Stimulated activated naive CD4-positive, alpha-beta T cell treated with Interleukin-2 at 50 U/mL for 16 hours (primary cell): ENCODE measurements at regions not wholly inside any gene's neighbourhood (a gene's known extent, or its start where the extent isn't known, plus 50 kb on each side); places are given as distances from the start of the nearest gene placed in this dataset.

Experiments used
- DNase-seq: peaks from one replicate; lab custom pipeline; 2025; lab: John Stamatoyannopoulos, UW

GRCh38 chr3:104564045-104564643, 802.6 kb upstream of the ALCAM start:
- DNase-seq, result peak; percentile 36

DNA sequence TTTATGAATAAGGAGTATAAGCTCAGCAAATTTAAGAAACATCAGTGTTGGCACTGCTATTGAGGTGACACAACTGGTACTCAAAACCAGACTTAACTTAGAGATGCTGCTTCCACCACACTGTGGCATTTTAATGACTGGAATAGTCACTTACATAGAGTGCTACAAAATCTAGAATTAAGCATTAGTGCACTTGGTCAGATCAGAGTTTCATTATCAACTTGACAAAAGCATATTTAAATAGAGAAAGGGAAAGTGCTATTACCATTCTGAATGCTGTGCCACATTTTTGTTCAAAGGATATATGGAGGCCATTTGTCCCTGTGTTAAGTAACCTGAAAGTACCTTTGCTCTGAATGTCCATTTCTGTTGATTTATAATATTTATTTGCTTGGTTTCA, 800.7 kb upstream of the ALCAM start:
- DNase-seq, result no peak

DNA sequence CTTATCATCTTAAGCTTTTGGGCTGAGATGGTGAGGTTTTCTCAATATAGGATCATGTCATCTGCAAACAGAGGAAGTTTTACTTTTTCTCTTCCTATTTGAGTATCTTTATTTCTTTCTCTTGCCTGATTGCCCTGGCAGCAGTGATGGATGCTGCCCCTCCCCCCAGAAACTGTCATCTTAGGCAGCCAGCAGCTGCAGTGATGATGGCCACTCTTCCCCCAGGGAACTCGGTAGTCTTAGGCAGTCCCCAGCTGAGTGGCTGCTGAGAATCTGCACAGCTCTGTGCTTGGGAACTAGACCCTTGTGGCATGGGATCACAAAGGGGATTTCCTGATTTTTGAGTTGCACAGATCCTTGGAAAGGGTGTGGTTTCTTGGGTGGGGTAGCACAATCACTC, 791.1 kb upstream of the ALCAM start:
- DNase-seq, result no peak

GRCh38 chr3:104578558-104578957, 788.2 kb upstream of the ALCAM start:
- DNase-seq, result no peak

GRCh38 chr3:104582092-104582491, 784.6 kb upstream of the ALCAM start:
- no peak for DNase-seq

DNA sequence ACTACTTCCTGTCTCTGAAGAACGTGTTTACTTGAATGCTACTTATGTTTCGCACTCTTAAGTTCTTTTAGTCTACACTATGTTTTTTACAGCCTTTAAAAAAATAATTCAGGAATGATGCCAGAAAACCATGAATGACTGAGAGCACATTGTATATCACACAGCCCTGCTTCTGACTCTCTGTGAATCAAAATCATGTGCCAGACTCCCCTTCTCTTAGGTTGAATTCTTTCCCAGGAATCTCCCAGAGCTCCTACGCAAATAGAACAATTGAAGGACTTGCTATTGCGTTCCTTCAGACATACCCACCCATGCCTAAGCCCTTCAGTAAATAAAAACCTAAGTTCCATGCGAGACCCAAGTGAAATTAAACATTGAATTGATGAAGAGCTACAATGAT, 782.0 kb upstream of the ALCAM start:
- no peak for DNase-seq

DNA sequence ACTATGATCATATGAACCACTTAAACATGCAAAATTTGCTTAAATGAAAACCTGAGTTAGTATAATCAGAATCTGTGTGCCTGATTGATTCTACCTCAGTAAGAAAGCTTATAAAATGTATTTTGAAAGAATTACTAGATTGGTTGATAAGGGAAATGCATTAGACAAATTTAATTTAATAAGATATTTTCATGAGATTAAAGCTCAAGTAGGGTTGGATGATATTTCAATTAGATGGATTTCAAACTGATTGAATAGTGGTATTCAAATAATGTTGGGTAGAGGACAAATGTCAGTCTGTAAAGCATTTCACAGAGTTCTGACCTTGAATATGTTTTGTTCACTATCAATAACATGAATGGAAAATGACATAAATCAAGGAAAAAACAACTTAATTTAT, 780.4 kb upstream of the ALCAM start:
- DNase-seq, result no peak

DNA sequence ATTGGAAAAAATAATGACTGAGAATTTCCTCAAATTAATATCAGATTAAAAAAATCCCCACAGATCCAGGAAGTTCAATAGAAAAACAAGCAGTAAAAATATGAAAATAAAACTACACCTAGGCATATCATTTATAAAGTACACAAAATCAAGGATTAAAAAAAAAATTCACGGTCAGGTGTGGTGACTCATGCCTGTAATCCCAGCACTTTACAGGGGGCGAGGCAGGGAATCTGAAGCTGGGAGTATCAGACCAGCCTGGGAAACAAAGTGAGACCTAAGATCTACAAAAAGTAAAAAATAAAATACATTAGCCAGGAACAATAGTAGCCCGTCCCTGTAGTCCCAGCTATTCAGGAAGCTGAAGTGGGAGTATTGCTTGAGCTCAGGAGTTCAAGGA, 778.3 kb upstream of the ALCAM start:
- no peak for DNase-seq

DNA sequence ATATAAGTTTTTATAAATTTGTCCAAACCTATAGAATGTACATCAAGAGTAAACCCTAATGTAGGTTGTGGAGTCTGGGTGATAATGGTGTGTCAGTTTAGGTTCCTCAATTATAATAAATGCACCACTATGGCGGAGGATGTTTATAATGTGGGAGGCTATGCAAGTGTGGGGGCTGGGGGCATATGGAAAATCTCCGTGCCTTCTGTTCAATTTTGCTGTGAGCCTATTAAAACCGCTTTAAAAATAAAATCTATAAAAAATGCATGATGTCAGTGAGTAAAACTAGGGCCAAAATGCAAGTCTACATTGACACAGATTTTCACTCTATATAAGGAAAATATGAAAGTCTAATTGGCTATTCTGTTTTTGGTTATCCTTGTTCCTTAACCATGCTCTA, 774.9 kb upstream of the ALCAM start:
- DNase-seq, result no peak

GRCh38 chr3:104594491-104594890, 772.2 kb upstream of the ALCAM start:
- DNase-seq, result no peak

GRCh38 chr3:104596054-104596453, 770.7 kb upstream of the ALCAM start:
- DNase-seq, result no peak

GRCh38 chr3:104596551-104596950, 770.2 kb upstream of the ALCAM start:
- no peak for DNase-seq

DNA sequence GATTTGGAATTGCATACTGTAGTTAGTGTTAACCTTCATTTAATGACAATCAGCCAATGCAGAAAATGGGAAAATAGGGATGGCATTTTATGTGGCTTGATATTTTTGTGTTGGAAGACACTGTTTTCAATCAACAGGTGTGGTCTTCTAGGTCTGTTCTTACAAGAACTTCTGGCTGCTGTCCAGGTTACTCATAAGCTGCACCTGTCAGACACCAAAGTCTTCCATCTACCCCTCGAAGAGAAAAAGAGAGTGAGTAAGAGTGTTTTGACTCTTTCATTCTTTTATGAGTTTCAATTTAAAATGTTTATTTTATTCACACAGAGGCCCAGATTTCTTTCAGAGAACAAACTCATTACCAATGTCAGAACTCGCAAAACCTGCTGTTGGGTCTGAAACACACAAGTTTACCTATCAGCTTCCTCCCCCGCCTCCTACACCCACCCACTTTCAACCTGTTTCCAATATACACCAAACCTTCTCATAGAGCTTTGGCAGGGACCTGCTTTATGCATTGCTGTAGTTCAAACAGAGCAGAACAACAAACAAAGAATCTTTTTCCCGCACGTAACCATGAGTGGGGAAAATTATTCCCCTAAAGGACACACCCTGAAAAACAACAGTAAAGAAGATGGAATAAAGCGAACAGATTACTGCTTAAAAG, 767.7 kb upstream of the ALCAM start:
- DNase-seq, result no peak

GRCh38 chr3:104604326-104605010, 762.2 kb upstream of the ALCAM start:
- DNase-seq, result no peak

GRCh38 chr3:104606812-104607211, 759.9 kb upstream of the ALCAM start:
- no peak for DNase-seq

DNA sequence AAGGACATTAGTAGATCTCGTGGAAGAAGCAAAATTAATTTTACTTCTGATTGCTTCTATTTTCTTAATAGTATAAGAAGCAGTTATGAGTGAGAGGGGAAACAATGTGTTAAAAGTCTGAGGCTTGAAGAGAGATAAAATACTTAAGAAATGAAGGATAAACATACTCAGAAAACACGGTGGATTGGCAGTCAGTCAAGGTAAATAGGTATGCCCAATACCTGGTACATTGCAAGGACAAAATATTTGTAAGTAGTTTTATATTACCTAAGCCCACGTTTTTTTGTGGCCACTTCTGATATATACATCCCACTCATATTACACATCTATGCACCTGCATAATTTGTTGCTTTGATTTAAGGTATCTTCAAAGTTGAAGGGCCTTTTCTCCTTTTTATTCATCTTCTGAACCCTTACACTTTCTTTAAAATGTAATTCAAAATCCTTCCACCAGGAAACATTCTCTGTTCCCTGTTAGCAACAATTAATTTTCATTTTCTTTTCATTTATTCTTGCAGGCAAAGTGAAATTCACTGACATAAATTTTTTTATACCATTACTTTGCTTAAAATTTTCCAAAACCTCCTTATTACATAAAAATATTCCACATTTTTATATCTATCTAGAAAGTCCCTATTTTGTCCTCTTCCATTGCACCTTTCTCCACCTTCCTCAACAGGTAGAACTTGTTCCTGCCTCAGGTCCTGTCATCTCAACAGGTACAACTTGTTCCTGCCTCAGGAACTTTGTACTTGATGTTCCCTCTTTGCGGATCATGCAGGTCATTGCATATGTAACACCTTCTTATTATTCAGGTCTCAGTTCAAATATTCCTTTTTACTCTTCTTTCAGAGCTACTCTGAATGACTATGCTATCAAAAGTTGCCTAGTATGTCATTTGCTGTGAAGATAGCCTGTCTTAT, 755.7 kb upstream of the ALCAM start:
- DNase-seq, result no peak

- DNase-seq, result no peak
Observed at GRCh38 chr3:104612218-104612617, 754.5 kb upstream of the ALCAM start.

DNA sequence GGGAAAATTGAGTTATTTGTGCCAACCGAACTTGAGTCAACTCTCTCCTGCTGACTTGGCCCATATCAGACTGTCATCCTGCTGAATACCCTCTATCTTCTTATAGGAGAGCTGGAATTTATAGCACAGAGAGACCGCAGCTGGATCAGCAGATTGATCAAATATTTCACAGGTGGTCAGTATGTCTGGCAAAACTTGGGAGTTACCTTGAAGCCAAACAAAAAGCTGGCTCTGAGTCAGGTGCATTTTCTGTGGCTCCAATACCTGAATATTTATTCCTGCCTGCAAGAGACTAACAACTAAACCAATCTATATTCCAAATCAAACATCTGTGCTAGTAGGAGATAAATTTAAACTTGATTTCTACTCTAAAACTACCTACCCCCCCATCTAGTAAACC, 752.1 kb upstream of the ALCAM start:
- no peak for DNase-seq

DNA sequence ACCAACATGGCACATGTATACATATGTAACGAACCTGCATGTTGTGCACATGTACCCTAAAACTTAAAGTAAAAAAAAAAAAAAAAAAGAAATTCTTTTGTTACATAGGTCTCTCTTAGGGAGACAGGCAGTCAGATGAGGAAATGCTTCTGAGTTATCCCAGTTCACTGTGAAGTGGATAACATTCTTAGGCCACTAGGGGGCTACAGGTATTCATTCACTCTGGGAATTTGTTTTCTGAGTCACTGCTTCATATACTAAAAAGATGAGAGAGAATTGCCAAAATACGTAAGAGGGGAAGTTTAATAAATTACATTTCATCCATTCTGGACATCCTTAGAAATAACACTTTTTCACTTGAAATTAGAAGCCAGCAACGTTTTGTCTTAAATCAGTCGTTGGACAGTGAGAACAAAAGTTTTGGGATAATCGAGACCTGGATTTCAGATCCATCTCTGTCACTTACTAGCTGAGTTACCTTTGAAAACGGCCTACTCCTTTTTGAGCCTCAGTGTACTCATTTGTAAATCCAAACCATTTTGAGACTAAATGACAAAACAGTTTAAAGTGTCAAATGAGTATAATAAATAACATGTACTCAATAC, 738.4 kb upstream of the ALCAM start:
- DNase-seq, result no peak

GRCh38 chr3:104629038-104629437, 737.7 kb upstream of the ALCAM start:
- no peak for DNase-seq

- no peak for DNase-seq
Observed at GRCh38 chr3:104631254-104631653, 735.5 kb upstream of the ALCAM start.

- DNase-seq, result no peak
Observed at GRCh38 chr3:104632521-104632920, 734.2 kb upstream of the ALCAM start.
